Body of pancreas (tissue), 4 donors: ENCODE measurements at regions not wholly inside any gene's neighbourhood (a gene's known extent, or its start where the extent isn't known, plus 50 kb on each side); places are given as distances from the start of the nearest gene placed in this dataset.
"Not testable (repeated sequence)": the region's sequence is repeated elsewhere in the genome, so short reads cannot be mapped to it uniquely, and the experiment has no call there.

Source experiments
- CTCF ChIP-seq, 7 experiments: fragments of 450-650 bp in 4 of 7; fragments of 200-600 bp in 3 of 7; sonication (generic) in 3 of 7; IDR thresholded peaks; one replicate each; pipeline ENCODE4 v1.5.1; 2016 to 2019; ENCODE audit warnings: antibody characterized with exemption in 7 of 7
- POLR2A ChIP-seq, 3 donors: fragments of 450-650 bp; IDR thresholded peaks; one replicate each; pipeline ENCODE4 v1.6.1; 2016; ENCODE audit warnings: antibody characterized with exemption in 3 of 3, mild to moderate bottlenecking in 2 of 3

- TF ChIP-seq CTCF, POLR2A (IDR thresholded peaks at IDR 0.05): not testable (repeated sequence)
These were observed 233.7 kb upstream of the NETO1 start for GRCh38 chr18:73101491-73101890.
